ENCODE measurements at regions not wholly inside any gene's neighbourhood (a gene's known extent, or its start where the extent isn't known, plus 50 kb on each side); places are given as distances from the start of the nearest gene placed in this dataset.

GRCh38 chr2:7209757-7210555 is 292.7 kb downstream of the RNF144A start:
- peak in 2 of 3 donors; percentile 12 to 67 for DNase-seq

GRCh38 chr2:7210712-7211111 is 293.5 kb downstream of the RNF144A start:
- no peak for DNase-seq

DNA sequence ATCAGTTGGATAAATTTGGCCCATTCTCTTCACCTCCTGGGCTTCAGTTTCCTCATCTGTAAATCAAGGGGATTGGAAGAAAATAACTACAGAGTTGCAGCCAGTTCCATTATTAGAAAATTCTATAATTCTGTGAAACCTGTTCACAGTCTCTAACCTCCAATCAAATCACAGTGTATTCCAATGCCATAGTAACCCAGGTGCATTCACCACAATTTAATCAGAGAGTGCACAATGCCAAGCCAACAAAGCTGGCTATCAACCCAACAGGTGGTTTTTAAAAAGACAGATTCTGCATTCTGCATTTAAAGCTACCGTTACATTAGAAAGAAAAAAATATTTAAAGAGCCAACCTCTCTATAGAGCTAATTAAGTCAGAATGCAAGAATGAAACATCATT is 308.6 kb downstream of the RNF144A start:
- no peak for DNase-seq

DNA sequence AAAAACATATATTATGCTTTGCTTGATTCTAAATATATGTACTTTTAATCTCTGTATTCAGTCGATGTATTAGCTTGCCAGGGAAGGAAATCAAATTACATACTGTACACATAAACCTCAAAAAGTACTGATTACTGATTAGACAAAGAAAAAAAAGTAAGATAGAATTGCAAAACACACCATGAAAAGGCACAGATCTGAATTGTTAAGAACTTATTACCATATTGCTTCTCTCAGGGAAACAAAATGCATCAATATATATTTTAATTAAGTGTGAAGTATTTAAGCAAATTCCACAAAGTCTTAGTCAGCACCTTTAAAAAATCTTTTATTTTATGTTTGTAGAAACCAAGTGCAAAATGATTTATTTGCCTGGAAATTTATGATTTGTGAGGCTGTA is 309.3 kb downstream of the RNF144A start:
- no peak for DNase-seq

DNA sequence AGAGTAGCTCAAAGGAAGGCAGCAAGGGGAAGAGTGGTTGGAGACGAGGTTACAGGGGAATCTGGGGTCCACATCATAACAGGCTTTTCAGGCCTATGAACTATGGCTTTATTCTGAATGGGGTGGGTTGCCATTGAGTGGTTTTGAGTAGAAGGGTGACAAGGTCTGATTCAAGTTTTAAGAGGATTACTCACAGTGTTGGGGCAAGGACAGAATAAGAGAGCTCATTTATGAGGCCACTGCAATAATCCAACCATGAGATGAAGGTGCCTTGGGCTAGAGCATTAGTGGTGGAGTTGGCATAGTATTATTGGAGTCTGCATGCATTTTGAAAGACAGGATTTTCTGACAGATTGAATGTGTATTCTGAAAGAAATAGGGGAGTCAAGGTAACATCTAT is 315.9 kb downstream of the RNF144A start:
- DNase-seq: no peak

DNA sequence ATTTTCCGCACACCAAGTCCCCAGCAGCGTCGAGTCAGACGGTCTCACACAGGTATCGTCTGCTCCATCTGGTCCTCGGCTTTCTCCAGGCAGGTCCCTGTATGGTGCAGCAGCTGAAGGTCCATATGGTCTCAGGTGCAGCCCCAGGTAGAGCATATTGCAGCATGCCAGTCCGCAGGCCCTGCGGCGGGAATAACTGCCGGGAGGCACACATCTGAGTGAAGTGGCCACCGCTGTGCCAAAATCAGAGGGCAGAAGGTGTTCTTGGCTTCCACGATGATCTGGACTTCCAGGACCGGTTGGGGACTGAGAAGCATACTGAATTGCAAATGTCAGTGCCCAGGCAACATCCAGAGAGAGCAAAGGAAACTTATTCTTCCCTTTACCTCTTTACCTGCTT is 320.3 kb downstream of the RNF144A start:
- no peak for DNase-seq

DNA sequence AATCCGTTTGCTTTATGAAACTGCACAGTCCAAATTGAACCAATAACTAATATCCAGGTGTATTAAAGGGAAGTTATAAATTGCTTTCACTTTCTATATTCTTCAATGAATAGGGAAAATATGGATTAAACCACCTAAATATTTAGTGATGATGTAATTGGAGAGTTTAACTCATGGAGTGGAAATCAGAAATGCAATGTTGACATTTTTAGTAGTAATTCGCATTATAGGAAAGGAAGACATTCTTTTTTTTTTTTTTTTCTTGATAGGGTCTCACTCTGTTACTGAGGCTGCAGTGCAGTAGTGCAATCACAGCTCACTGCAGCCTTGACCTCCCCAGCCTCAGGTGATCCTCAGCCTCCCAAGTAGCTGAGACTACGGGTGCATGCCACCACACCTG is 321.9 kb downstream of the RNF144A start:
- DNase-seq: no peak

DNA sequence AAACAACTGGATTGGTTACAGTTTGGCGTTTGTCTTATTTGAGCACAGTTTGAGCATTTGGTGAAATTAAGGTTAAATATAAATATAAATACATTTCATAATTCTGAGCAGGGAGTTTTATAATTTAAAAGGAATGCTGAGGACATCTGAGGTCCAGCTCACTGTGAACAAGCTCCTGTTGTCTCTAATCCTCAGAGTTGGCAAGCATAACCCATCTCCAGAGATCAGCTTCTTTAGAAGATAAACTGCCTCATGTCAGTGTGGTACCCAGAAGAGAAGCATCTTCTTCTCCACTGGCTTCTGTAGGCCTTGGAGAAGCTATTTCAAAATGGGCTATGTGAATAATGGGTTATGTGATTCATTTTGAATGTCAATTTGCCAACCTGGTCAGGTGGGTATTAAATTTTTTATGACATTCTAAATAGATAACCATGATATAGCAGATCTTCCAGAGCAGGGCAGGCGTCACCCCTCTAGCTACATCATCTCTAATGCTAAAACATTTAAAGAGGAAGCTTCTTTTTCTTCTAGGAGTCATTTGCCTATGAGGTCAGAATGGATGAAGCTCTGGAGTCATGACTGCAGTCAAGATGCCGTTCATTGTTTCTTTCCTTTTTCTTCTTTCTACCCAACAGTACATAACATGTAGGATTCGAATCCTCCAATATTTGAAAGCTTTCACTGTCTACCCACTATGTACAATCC is 324.0 kb downstream of the RNF144A start:
- no peak for DNase-seq

DNA sequence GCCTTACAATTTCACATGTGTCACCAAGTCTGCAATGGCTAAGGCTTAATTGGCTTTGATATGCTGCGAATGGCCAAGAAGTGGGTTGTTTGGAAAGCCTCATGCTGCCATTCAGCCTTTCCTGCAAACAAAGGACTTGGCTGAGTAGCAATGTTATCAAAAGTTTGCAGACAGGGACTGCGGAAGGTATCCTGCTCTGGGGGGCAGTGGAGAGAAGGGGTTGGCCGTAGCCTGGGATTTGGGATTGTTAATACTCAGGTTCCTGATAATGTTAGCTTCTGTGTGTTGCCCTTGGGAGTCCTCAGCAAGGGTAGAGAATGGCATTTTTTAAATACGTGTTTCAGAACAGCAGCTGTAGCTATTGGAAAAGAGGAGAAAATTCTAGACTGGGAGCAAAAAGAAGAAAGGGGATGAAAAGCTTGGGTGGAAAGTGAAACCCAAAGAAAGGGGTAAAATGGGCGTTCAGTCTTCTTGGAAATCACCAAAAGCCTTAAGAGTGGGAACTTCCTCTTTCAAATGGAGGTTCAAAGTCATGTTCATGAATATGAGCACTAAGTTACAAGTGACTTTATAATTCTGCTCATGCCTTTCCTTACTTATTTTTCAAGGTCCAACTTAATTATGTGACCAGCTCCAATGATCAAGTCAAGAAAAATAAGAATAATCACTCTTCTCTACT is 325.1 kb downstream of the RNF144A start:
- DNase-seq: no peak

- DNase-seq: no peak
Observed at GRCh38 chr2:7243276-7243675, 326.1 kb downstream of the RNF144A start.

GRCh38 chr2:7256377-7256776 is 339.2 kb downstream of the RNF144A start:
- DNase-seq: no peak

DNA sequence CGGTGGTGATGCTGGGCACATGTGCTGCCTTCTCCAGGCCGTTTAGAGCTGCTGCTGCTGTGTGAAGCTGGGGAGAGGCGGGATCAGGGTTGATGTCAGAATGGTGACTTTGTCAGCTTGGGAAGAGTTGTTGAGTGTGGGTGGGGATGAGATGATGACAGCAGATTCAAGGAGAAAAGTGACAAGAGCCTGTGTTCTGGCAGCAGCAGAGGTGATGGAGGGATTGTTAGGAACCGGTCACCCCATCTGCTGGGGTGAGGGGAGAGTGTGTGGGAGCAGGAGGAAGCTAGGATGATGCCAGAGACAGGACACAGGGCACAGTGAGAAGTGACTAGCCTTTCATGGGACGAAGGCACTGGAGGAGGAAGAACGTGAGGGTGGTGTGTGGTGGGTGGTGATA is 345.5 kb downstream of the RNF144A start:
- no peak for DNase-seq

GRCh38 chr2:7264791-7265190 is 347.6 kb downstream of the RNF144A start:
- no peak for DNase-seq

DNA sequence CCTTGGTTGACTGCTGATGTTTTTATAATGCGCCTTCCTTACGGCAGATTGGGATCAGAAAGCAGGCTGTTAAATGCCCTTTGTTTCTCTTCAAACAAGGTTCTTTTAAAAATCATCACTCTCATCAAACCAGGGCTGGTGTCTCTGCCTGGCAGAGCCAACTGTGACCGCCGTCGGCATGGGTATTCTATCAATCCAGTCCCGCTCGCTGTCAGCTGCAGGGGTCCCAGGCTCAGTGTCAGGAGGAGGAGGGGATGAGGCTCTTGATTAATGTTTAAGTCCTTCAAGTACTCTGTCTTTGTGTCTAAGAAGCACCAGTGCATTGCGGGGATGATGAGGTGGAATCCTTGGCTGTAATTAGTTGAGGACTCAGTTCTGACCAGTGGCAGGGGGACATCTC is 348.1 kb downstream of the RNF144A start:
- no peak for DNase-seq

- DNase-seq: no peak
Observed at GRCh38 chr2:7269106-7269643, 352.0 kb downstream of the RNF144A start.

GRCh38 chr2:7270011-7270431 is 352.8 kb downstream of the RNF144A start:
- DNase-seq: no peak

- DNase-seq: peak in 1 of 3 donors; percentile 54
Observed at GRCh38 chr2:7272210-7272609, 355.0 kb downstream of the RNF144A start.

DNA sequence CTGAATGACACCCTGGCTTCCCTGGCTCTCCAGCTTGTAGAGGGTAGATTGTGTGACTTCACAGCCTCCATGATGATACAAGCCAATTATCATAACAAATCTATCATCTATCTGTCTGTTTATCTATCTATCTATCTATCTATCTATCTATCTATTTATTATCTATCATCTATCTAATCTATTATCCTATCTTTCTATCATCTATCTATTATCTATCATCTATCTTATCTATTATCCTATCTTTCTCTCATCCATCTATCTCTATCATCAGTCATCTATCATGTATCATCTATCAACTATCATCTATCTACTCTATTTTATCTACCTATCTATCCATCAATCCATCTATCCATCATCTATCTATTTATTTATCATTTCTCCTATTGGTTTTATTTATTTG is 361.8 kb downstream of the RNF144A start:
- DNase-seq: no peak

DNA sequence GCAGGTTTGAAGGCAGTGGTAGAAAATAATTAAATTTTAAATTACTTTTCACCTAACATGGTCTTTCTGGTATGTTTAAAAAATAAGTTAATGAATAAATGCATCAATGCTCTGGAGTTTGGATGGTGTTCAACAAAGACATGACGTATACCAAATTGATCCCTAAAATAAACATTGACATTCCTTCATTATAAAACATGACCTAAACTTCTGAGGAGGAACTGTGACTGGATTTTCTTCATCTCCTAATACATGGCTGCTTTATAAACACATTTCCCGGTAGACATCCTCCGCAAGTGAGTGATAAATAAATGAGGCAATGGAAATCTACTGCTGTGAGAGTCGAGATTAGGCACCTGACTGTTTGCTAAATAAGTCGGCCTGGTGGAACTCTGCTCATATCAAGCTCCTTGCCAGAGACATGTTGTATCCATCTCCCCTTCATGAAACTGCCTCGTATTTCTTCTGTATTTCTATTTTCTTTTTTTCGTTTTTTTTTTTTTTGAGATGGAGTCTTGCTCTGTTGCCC is 362.3 kb downstream of the RNF144A start:
- no peak for DNase-seq

DNA sequence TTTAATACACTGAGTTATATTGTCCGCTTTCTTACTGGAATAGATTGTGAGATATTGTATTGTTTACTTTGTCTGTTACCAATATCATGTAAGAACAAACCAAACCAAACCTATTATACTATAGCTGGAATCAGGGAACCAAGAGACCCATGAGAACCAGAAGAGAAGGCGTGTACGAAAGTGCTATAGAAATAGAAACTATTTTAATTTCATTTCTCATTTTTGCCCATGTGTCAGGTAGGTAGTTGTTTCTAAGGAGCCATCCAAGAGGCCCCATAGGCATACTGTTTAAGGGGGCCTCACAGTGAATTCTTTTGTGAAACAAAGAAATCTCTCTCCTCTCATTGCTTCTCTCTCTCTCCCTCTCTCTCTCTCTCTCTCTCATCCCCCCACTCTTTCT is 363.6 kb downstream of the RNF144A start:
- DNase-seq: no peak

DNA sequence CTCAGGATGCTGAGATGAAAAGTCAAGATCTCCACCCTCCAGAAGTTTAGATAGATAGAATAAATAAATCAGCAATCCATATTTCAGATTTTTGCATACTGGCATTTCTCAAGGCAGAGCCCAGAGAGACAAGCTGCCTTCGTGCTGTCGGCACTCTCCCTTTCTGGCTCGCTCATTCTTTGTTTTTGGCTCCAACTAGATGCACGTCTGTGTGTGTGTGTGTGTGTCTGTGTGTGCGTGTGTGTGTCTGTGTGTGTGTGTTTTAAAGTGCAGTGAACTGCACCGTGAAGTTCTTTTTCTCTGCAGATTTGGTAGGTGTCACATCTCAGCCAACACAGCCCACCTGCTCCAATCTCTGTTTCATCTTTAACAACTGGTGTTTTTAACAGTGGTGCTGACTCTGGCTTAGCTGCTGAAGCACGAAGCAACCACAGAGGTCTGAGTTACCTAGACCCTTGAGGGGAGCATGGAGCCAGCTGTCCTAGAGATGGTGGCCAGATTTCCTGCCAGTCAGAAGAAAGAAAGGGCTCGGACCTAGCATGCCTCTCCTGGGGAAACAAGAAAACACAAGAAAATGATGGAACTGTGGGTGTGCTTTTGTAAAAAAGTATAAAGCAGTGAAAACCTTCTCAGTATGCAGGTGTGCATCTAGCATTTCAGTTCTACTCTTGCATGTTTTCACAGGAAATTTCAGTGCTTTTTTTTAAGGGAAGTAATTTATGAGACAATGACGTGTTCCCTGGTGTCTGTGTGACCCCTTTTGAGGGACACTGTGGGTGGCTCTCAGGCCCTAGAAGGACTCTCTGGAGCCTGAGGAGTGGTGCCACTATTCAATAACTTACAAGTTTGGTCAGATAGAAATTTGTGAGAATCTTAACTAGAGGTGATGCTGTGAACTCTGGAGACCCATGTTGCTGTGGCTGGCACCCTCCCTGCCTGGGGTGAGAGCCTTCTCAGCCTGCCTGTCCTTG is 364.3 kb downstream of the RNF144A start:
- DNase-seq: peak in 2 of 3 donors; percentile 16 to 30
